Peyer's patch (tissue), 4 donors: ENCODE measurements at regions not wholly inside any gene's neighbourhood (a gene's known extent, or its start where the extent isn't known, plus 50 kb on each side); places are given as distances from the start of the nearest gene placed in this dataset.
"Not testable (repeated sequence)": the region's sequence is repeated elsewhere in the genome, so short reads cannot be mapped to it uniquely, and the experiment has no call there.

Experiments
- DNase-seq, 3 donors: peaks; one replicate each; pipeline ENCODE4 v3.0.0-alpha.2; 2017 to 2019
- H3K27ac ChIP-seq, 4 donors: fragments of 200-600 bp; sonication (generic); one replicate each; pipeline ENCODE4 v1.5.1; 2016 to 2019
- H3K27me3 ChIP-seq, 2 donors: fragments of 200-600 bp; sonication (generic); one replicate each; pipeline ENCODE4 v1.5.1; 2019
- H3K36me3 ChIP-seq, 3 donors: fragments of 200-600 bp; sonication (generic); one replicate each; pipeline ENCODE4 v1.5.1; 2016 to 2019
- H3K4me1 ChIP-seq, 4 donors: fragments of 200-600 bp; sonication (generic); one replicate each; pipeline ENCODE4 v1.5.1; 2016 to 2019
- H3K4me3 ChIP-seq, 4 donors: fragments of 200-600 bp; sonication (generic); 1 replicate in 3 of 4; 2 replicates in 1 of 4; pipeline ENCODE4 v1.5.1; 2016 to 2019; ENCODE audit warnings: mild to moderate bottlenecking in 1 of 4
- H3K9me3 ChIP-seq, 4 donors: fragments of 200-600 bp; sonication (generic); one replicate each; pipeline ENCODE4 v1.5.1; 2016 to 2019; ENCODE audit warnings: mild to moderate bottlenecking in 1 of 4
- CTCF ChIP-seq, 6 experiments: fragments of 450-650 bp in 4 of 6; fragments of 200-600 bp in 2 of 6; sonication (generic) in 1 of 6; IDR thresholded peaks; one replicate each; pipeline ENCODE4 v1.5.1; 2017 to 2019; ENCODE audit warnings: antibody characterized with exemption in 6 of 6, mild to moderate bottlenecking in 3 of 6, moderate library complexity in 1 of 6
- POLR2A ChIP-seq, 2 donors: fragments of 450-650 bp; IDR thresholded peaks; one replicate each; pipeline ENCODE4 v1.5.1; 2017; ENCODE audit warnings: antibody characterized with exemption in 2 of 2, mild to moderate bottlenecking in 2 of 2, moderate library complexity in 2 of 2

- Histone ChIP-seq H3K27ac (no peak overlapping the region), H3K9me3 (no peaks in the 10 kb centered on the region), H3K27me3 (no peaks in the 10 kb centered on the region), H3K36me3 (no peaks in the 10 kb centered on the region), H3K4me1 (no peaks in the 10 kb centered on the region), H3K4me3 (no peak overlapping the region)
- TF ChIP-seq POLR2A (IDR thresholded peaks at IDR 0.05) (no peak), CTCF (IDR thresholded peaks at IDR 0.05) (no peak)
- DNase-seq: no peak
Observed at GRCh38 chr20:4435671-4436455, 186.8 kb upstream of the ADRA1D start.

GRCh38 chr20:4435225-4435624, 186.1 kb upstream of the ADRA1D start:
- no peak for TF ChIP-seq POLR2A (IDR thresholded peaks at IDR 0.05)
- TF ChIP-seq CTCF (IDR thresholded peaks at IDR 0.05): no peak
- no peaks in the 10 kb centered on the region for H3K36me3 ChIP-seq

GRCh38 chr20:4434681-4435080, 185.6 kb upstream of the ADRA1D start:
- H3K4me3 ChIP-seq: no peak overlapping the region

More at GRCh38 chr20:4435225-4435624, 186.1 kb upstream of the ADRA1D start:
- Histone ChIP-seq H3K4me1 (no peaks in the 10 kb centered on the region), H3K27ac (no peak overlapping the region), H3K27me3 (no peaks in the 10 kb centered on the region), H3K9me3 (no peaks in the 10 kb centered on the region), H3K4me3 (no peak overlapping the region)
- DNase-seq: no peak

GRCh38 chr20:4431446-4431845, 182.4 kb upstream of the ADRA1D start:
- TF ChIP-seq POLR2A (IDR thresholded peaks at IDR 0.05) (no peak), CTCF (IDR thresholded peaks at IDR 0.05) (no peak)
- no peaks in the 10 kb centered on the region for H3K27me3 ChIP-seq
- H3K36me3 ChIP-seq: no peaks in the 10 kb centered on the region
- H3K4me1 ChIP-seq: no peaks in the 10 kb centered on the region
- DNase-seq: no peak
- H3K4me3 ChIP-seq: no peak overlapping the region
- H3K27ac ChIP-seq: no peak overlapping the region
- no peaks in the 10 kb centered on the region for H3K9me3 ChIP-seq

More at GRCh38 chr20:4434681-4435080, 185.6 kb upstream of the ADRA1D start:
- H3K27ac ChIP-seq: no peak overlapping the region
- no peaks in the 10 kb centered on the region for H3K4me1 ChIP-seq
- no peak for DNase-seq
- H3K9me3 ChIP-seq: no peaks in the 10 kb centered on the region
- no peaks in the 10 kb centered on the region for H3K27me3 ChIP-seq
- TF ChIP-seq CTCF (IDR thresholded peaks at IDR 0.05) (no peak), POLR2A (IDR thresholded peaks at IDR 0.05) (no peak)
- H3K36me3 ChIP-seq: no peaks in the 10 kb centered on the region

GRCh38 chr20:4430826-4431225, 181.7 kb upstream of the ADRA1D start:
- not testable (repeated sequence) for H3K9me3 ChIP-seq, H3K36me3 ChIP-seq, H3K27ac ChIP-seq

GRCh38 chr20:4427940-4428586, 179.0 kb upstream of the ADRA1D start:
- Histone ChIP-seq H3K27me3 (no peaks in the 10 kb centered on the region), H3K9me3 (no peaks in the 10 kb centered on the region), H3K36me3 (no peaks in the 10 kb centered on the region), H3K4me3 (no peak overlapping the region), H3K27ac (no peak overlapping the region), H3K4me1 (no peaks in the 10 kb centered on the region)
- no peak for TF ChIP-seq POLR2A (IDR thresholded peaks at IDR 0.05)
- TF ChIP-seq CTCF (IDR thresholded peaks at IDR 0.05): no peak
- DNase-seq: no peak

More at GRCh38 chr20:4430826-4431225, 181.7 kb upstream of the ADRA1D start:
- H3K4me3 ChIP-seq, H3K27me3 ChIP-seq, H3K4me1 ChIP-seq, DNase-seq: not testable (repeated sequence)
